SH-SY5Y (cell line): ENCODE measurements at regions not wholly inside any gene's neighbourhood (a gene's known extent, or its start where the extent isn't known, plus 50 kb on each side); places are given as distances from the start of the nearest gene placed in this dataset.

ENCODE experiments used
- GATA2 ChIP-seq: IDR thresholded peaks from 2 replicates; pipeline ENCODE4 v1.6.1; 2011; ENCODE audit warnings: mild to moderate bottlenecking, low read depth, low read length
- GATA3 ChIP-seq: IDR thresholded peaks from 2 replicates; pipeline ENCODE4 v1.6.1; 2011; ENCODE audit warnings: low read depth, mild to moderate bottlenecking, low read length, moderate library complexity

DNA sequence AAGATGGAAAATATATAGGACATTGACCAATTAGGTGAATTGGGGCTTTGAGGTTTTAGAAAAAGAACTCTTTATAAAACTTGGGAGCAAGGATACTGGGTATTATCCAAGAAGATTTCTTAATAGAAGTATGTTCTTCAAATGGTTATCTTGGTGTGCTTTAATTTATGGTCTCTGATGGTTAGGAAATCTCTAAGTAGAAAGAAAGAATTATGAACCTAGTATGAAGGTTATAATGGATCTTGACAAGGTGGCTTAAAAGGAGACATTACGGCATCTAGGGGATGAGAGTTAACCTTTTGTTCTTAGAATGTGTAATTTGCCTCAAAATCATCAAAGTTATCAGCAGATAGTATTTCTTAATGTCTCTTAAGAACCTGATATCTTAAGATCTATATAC is 210.4 kb upstream of the PRICKLE1 start:
- no peak for TF ChIP-seq GATA2
- no peak for TF ChIP-seq GATA3

DNA sequence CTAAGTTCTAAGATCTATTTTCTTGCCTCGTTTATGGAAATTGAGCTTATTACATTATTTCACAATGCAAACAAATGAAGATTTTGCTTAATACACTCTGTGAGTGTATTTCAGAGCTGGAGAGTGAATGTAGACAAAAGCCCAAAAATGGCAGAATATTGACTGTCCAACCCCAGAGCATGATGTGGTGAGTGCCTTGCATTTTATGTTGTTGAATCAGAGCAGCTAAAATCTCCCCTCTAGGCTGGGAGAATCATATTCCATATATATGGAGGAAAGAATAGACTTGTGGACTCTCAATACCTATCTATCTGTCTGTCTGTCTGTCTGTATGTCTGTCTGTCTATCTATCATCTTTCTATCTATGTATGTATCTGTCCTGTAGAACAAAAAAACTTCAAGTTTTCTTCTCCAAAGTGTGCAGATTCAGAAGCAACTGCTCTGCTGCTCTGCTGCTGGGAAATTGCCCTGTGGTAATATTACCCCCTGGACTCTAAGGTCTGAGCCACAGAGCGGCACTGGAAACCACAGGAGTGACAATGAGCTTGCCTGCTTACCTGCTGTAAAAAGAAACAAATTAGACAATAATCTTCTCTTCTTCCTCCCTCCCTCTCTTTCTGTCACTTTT is 209.4 kb upstream of the PRICKLE1 start:
- TF ChIP-seq GATA3 = no peak
- no peak for TF ChIP-seq GATA2

DNA sequence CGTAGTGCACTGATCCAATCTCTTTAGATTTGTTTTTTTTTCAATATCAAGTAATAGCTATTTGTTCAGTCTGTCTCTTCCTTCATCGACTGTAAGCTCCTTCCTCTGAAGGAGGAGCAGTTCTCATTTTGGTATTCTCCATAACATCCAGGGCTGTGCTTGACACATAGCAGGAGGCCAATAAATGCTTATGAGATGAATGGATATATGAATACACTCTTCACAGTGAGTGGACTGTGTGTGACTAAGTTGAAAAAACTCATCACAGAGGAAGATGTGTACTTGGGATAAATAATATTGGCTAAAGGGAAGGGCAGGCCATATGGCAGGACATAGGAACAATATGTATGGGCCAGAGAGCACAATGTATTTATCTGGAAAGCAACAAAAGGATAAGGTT is 205.3 kb upstream of the PRICKLE1 start:
- TF ChIP-seq GATA3 (no peak), GATA2 (no peak)

DNA sequence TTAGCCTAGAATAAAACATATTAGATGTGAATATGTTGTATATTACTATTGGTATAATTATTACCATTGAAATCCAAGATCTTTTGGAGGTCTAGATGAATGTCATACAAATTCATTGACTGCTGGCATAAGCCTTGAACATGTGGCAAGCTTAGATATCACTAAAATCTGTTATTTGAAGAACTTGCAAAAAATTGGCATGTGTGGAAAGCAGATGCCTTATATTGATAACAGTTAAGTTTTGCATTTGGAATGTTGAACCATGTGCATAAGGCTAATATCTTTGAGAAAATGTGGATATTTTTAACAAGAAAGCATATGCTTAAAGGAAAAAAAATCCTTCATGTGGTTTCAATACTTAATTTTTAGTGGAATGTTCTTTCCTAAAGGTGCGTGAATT is 203.6 kb upstream of the PRICKLE1 start:
- no peak for TF ChIP-seq GATA2
- 0 out of 2 replicates have a peak, but pooled peaks have one; percentile 33 for TF ChIP-seq GATA3

DNA sequence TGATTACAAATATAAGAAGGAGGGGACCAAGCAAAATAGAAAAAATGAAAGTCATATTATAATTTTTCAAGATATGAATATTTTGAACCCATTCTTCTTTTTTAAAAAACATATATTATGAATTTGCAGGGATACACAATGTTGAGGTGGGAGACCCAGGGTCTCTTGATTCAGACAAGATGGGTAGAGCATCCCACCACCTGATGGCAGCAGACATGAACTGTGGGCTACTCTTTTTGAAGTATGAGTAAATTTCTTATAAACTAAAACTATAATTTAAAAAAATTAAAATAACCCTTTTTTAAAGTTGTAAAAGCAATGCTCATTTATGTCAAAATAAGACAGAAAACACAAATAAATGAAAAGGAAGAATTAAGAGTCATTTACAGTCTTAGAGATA is 202.7 kb upstream of the PRICKLE1 start:
- no peak for TF ChIP-seq GATA3
- TF ChIP-seq GATA2 = no peak

DNA sequence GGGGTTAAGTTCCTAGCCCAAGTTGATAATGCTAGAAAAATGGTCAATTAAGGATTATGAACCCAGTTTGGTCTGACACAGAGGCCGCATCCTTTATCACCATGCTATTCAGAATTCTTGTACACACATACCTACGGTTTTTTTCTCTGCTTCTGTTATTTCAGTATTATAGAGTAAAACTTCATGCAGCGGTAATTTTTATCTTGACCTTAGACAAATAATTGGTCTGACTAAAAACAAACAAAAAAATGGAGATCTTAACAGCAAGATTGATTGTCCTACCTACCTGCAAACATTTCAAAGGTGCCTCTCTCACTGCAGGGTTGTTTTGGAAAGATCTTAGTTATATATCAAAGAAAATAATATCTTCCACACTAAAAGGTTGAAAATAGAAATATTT is 201.9 kb upstream of the PRICKLE1 start:
- TF ChIP-seq GATA2 (no peak), GATA3 (no peak)

DNA sequence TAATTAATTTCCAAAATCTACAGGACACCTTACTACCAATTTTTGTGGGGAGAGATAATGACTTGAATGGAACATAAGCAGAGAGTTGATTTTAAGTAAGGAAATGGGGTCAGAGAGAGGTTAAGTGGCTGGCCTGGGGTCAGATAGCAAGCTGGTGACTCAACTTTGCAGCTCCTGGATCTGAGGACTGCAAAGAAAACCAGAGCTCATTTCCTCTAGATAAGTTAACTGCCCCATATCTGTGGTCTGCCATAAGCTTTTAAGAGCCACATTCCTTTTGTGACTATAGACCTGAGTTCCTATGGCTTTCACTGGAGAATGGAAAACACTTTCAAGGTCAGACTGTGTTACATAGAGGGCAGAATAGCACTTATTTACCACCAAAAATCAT is 201.2 kb upstream of the PRICKLE1 start:
- TF ChIP-seq GATA3 (no peak), GATA2 (no peak)

DNA sequence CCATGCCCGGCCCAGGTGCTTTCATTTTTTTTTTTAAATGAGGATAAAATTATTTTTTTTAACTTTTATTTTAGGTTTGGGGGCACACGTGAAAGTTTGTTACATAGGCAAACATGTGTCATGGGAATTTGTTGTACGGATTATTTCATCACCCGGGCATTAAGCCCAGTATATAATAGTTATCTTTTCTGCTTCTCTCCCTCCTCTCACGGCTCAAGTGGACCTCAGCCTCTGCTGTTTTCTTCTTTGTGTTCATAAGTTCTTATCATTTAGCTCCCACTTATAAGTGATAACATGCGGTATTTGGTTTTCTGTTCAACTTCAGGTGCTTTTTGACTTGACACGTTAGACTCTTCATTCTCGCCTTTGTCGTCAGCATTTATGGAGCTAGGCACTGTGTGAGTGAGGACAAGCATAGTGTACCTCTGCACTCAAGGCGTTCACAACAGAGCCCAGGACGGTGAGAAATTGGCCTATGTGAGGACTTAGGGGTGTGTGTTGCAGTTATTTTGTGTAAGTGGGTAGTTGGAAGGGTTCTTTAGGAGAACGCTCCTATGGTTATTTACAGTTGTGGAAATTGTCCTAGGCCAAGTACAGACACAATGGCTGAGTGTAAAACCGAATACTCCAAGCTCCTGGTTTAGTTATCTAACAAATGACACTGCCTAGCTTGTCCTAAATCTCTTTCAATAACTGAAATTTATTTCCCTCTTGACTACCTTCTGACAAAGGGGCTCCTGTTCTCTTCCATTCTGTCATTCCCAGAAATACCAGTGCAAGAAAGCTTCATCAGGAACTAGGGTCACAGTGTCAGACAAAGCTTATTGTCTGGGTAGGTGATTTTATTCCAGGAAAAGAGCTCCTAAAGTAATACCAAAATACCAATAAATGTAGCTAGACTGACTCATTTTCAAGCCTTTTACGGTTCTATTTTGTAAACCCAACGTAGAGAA is 200.5 kb upstream of the PRICKLE1 start:
- TF ChIP-seq GATA2 (no peak), GATA3 (no peak)

DNA sequence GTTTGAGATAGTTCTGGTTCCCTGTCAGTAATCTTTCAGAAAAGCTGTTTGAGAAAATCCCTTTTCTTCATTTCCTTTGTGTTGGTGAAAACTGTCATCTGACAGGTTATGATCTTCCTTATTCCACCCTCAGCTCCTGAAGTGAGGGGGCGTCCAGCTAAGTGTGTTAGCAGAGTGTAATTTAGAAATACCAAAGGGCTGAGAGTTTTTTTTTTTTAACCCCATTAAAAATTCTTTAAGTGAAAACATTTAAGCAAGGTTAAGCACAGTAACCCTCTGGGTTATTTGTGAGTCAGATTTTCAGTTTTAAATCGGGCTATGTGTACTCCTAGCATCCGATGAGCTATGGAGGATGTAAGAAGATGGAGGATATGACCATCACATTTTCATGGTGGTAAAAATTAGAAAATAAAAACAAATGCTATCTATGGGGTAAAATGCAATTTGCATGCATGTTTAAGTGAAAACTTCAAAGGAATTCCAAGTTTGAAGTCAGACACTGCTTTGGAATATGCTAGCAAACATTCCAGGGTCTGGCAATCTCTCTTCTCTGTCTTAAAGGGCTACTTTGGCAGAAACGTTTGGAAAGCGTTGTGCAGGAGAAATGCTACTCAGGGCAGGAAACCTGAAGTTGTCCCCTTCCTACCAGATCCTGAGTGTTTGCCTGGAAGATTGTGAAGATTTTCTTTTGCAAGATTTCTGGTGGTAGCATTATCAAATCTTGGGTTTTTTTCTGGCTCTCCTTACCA is 197.0 kb upstream of the PRICKLE1 start:
- TF ChIP-seq GATA2 (no peak), GATA3 (no peak)

DNA sequence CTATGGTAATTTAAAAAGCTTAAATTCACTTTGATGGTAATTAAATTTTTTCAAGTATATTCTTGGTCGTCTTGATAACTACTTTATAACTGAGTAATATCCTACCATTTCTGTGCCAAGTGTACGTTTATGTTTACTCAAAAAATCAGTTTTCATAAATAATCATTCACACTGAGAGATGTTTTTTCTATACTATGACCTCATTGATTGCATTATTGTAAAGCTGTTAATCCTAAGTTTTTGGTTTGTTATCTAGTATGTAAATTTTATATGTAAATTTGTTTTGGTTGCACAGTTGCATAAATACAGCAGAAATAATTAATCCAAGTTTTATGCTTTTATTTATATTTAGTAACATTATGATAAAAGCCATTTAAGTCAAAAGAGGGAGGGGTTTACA is 196.4 kb upstream of the PRICKLE1 start:
- TF ChIP-seq GATA3 (no peak), GATA2 (no peak)

DNA sequence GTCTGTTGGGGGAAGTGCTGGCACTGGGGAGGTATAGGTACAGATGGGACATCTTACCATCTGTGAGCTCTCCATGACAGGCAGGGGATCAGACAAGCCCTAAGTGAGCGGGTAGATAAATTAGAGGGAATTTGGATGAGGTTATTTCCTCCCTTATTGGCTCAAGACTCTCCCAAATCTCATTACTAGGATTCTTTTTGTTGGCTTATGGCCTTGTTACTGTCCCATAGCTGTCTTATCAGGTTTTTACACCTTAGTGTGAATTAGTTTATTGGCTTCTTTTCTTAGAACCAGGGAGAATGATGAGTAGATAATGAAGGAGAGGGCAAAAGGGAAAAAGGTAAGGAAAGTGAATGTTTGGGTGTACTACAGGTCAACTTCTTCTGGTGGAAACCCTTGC is 191.1 kb upstream of the PRICKLE1 start:
- no peak for TF ChIP-seq GATA3
- no peak for TF ChIP-seq GATA2

DNA sequence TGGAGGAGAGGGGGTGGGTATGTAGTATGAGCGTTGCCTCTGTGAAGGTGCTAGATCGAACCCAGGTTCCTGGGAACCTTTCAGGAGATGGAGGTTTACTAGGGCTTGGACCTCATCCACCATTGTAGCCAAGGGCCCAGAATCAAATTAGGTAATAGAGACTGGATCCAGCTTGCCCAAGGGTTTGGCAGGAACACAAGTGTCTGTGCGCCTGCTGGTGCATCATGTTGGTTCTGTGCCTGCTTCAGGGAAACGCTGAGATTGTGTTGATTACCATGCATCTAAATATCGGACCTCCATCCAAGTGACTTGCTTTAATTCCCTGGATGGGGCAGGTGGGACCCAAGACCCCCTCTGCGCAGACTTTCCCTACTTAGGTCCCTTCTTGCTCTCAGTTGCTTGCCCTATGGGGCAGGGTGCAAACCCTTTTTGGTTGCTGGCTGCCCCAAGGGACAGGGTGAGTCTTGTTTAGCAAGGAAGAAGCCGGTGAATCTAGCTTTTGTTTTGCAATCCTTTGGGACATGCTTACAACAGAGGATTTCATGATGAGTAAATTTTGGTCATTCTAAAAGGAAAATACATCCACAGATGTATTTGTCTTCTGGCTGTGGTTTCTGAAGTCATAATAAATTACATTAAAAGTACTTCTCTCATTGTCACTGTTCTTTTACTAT is 189.8 kb upstream of the PRICKLE1 start:
- TF ChIP-seq GATA2 (no peak), GATA3 (no peak)

DNA sequence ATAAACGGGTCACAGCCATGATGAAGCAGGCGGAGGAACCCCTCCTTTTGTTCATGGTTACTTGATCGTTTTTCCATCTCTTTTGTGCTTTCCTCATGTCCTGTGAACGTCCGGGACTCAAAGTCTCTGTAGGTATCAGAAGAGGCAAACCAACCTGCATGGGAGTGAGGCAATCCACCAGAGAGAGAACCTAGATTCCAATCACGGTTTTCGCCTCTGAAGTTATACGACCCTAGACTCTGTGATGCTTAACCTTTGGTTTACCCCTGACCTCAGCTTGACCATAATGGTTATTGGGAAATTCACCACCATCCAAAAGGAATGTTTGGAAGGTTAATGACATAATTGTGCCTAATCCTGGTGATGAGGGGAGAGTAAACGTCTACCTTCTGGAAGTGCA is 186.8 kb upstream of the PRICKLE1 start:
- TF ChIP-seq GATA3 (no peak), GATA2 (no peak)

DNA sequence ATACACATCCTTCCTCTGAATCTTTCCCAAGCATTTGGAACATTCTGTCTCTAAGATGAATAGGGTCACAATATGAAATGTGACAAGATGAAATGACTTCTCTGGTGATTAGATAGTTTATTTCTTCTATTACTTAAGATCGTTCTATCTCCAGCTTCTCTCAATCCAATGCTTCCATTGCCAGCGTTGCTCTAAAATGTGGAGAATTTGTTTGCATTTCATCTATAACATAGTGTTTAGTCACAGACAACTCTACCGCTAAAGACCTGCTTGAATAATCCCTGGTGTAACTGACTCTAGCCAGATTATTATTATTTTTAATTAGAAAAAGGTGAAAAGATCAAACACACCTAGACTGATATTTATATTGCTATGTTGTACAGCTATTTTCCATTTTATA is 184.7 kb upstream of the PRICKLE1 start:
- no peak for TF ChIP-seq GATA2
- TF ChIP-seq GATA3 = no peak
